T-helper 2 cell treated with Interferon-gamma antibody and Interleukin-4, amounts not matched to agents 5 μg/mL and 100 μg/mL, for 36 hours (primary cell): ENCODE measurements at regions not wholly inside any gene's neighbourhood (a gene's known extent, or its start where the extent isn't known, plus 50 kb on each side); places are given as distances from the start of the nearest gene placed in this dataset.
A peak's percentile ranks its signal among the peaks of the same experiment; 100 is the strongest.

Experiments used
- DNase-seq: peaks from one replicate; pipeline ENCODE4 v3.0.0; 2021; ENCODE audit warnings: low spot score
- H3K27ac Mint-ChIP-seq: one replicate; pipeline ENCODE4 v1.8.0; 2021; ENCODE audit warnings: mild to moderate bottlenecking, mixed read lengths
- H3K27me3 Mint-ChIP-seq: one replicate; pipeline ENCODE4 v1.8.0; 2021; ENCODE audit warnings: low read depth, mixed read lengths
- H3K36me3 Mint-ChIP-seq: one replicate; pipeline ENCODE4 v1.8.0; 2021; ENCODE audit warnings: low read depth, mixed read lengths
- H3K4me1 Mint-ChIP-seq: one replicate; pipeline ENCODE4 v1.8.0; 2021; ENCODE audit warnings: low read depth, mixed read lengths
- H3K4me3 Mint-ChIP-seq: one replicate; pipeline ENCODE4 v1.8.0; 2022; ENCODE audit warnings: mild to moderate bottlenecking, moderate library complexity, mixed read lengths
- H3K9me3 Mint-ChIP-seq: one replicate; pipeline ENCODE4 v1.8.0; 2021; ENCODE audit warnings: mixed read lengths

- Mint-ChIP-seq H3K27me3 (no peaks in the 10 kb centered on the region), H3K4me3 (no peak overlapping the region), H3K36me3 (no peaks in the 10 kb centered on the region), H3K27ac (no peak overlapping the region), H3K9me3 (no peaks in the 10 kb centered on the region), H3K4me1 (peaks cover 32% of the 10 kb centered on the region)
- DNase-seq = no peak
Observed at GRCh38 chr5:82362636-82363035, 84.5 kb upstream of the RPS23 start.

GRCh38 chr5:82360022-82360421 lies 81.9 kb upstream of the RPS23 start:
- no peak overlapping the region for H3K27ac Mint-ChIP-seq
- H3K4me1 Mint-ChIP-seq = peaks cover 41% of the 10 kb centered on the region
- H3K36me3 Mint-ChIP-seq = no peaks in the 10 kb centered on the region
- no peaks in the 10 kb centered on the region for H3K27me3 Mint-ChIP-seq
- H3K9me3 Mint-ChIP-seq = no peaks in the 10 kb centered on the region
- DNase-seq = no peak
- no peak overlapping the region for H3K4me3 Mint-ChIP-seq

GRCh38 chr5:82359272-82359671 lies 81.1 kb upstream of the RPS23 start:
- H3K27me3 Mint-ChIP-seq = no peaks in the 10 kb centered on the region
- H3K36me3 Mint-ChIP-seq = no peaks in the 10 kb centered on the region
- DNase-seq = no peak
- H3K4me3 Mint-ChIP-seq = no peak overlapping the region
- no peak overlapping the region for H3K27ac Mint-ChIP-seq
- no peaks in the 10 kb centered on the region for H3K9me3 Mint-ChIP-seq
- H3K4me1 Mint-ChIP-seq = peaks cover 44% of the 10 kb centered on the region

- Mint-ChIP-seq H3K36me3 (no peaks in the 10 kb centered on the region), H3K9me3 (no peaks in the 10 kb centered on the region), H3K27ac (peak overlapping the region; percentile 92), H3K4me1 (peaks cover 48% of the 10 kb centered on the region), H3K4me3 (peak overlapping the region; percentile 76), H3K27me3 (no peaks in the 10 kb centered on the region)
- no peak for DNase-seq
Observed at GRCh38 chr5:82358457-82358856, 80.3 kb upstream of the RPS23 start.

DNA sequence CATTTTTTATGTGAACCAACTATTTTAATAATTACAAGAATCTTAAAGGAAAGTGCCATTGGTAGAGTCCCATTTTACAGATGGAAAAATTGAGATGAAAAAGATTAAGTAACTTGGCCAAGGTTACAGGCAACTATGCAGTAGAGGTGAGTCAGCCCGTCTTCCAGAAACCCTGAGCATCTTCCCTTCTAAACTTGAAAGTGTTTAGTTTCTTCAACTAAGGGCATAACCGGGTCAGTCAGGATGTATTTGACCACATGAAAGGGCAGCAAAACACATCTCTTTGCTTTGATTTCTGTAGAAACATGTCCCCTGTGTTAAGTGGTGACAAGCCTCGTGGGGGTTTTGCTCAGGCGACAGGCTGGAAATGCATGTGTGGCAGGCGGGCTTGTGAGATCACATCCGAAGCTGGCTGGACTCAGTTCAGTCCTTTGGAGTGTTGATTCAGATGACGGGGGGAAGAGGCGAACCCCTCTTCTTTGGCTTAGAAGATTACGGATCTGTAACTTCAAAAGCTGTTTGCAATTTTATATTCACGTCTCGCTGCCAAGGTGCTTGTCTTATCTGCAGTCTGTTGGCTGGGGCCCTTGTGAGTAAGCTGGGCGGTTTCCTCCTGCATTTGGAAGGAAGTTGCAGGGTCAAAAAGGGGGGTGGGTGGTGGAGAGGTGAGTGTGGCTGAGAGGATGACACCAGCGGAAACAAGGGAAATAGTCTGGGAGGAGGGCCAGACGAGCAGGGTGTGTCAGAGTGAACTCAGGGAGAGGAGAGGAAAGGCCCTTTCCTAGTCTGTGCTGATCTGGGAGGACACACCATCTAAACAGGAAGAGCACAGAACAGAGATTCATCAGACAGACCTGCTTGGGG lies 78.9 kb upstream of the RPS23 start:
- H3K4me3 Mint-ChIP-seq = peak overlapping the region; percentile 76
- peak overlapping the region; percentile 92 for H3K27ac Mint-ChIP-seq
- no peaks in the 10 kb centered on the region for H3K27me3 Mint-ChIP-seq
- DNase-seq = peak; percentile 71
- H3K36me3 Mint-ChIP-seq = no peaks in the 10 kb centered on the region
- no peaks in the 10 kb centered on the region for H3K9me3 Mint-ChIP-seq
- H3K4me1 Mint-ChIP-seq = peaks cover 55% of the 10 kb centered on the region

DNA sequence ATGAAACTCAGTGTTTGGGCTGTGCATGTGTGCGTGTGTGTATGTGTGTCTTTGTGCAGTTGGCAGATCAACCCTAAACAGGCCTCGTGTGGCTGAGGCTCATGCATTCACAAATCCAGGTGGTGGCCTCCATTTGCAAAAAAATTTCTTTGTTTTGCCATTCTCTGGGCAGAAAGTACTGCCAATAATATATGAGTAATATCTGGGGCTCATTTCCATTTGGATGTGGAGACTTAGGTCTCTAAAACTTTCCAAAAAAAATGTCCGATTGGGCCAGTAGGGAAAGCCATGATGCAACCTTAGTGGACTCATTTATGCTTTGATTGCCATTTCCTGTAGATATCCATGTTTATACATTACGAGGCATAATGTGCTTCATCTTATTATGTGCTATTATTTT lies 77.9 kb upstream of the RPS23 start:
- Mint-ChIP-seq H3K36me3 (no peaks in the 10 kb centered on the region), H3K27me3 (no peaks in the 10 kb centered on the region), H3K27ac (no peak overlapping the region), H3K4me1 (peaks cover 60% of the 10 kb centered on the region), H3K9me3 (no peaks in the 10 kb centered on the region), H3K4me3 (no peak overlapping the region)
- no peak for DNase-seq

- no peak overlapping the region for H3K27ac Mint-ChIP-seq
- peaks cover 55% of the 10 kb centered on the region for H3K4me1 Mint-ChIP-seq
- H3K36me3 Mint-ChIP-seq = no peaks in the 10 kb centered on the region
- no peaks in the 10 kb centered on the region for H3K9me3 Mint-ChIP-seq
- DNase-seq = no peak
- H3K4me3 Mint-ChIP-seq = no peak overlapping the region
- no peaks in the 10 kb centered on the region for H3K27me3 Mint-ChIP-seq
Observed at GRCh38 chr5:82355496-82355895, 77.3 kb upstream of the RPS23 start.

DNA sequence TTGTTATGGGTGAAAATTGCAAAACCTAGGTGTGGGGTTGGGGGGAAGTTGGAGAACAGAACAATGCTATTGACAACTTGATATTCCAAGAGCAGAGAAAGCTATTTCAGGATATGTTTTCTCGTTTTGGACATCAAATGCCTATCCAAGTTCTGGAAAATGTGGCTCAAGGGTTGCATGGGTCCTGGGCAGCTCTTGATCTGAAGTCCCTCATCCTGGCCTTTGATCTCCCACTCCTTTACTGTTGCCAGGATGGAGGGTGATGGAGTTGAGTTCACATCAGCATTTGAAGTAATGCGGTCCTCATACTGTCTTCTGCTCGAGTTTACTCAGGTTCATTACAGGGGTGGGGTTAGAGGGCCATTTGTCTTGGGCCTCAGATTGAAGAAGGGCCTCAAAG lies 76.9 kb upstream of the RPS23 start:
- Mint-ChIP-seq H3K27me3 (no peaks in the 10 kb centered on the region), H3K4me3 (no peak overlapping the region), H3K9me3 (no peaks in the 10 kb centered on the region), H3K4me1 (peaks cover 53% of the 10 kb centered on the region), H3K27ac (no peak overlapping the region), H3K36me3 (no peaks in the 10 kb centered on the region)
- DNase-seq = no peak

GRCh38 chr5:82354543-82354942 lies 76.4 kb upstream of the RPS23 start:
- H3K27me3 Mint-ChIP-seq = no peaks in the 10 kb centered on the region

GRCh38 chr5:82353522-82353921 lies 75.4 kb upstream of the RPS23 start:
- no peak overlapping the region for H3K4me3 Mint-ChIP-seq
- H3K27ac Mint-ChIP-seq = no peak overlapping the region
- H3K36me3 Mint-ChIP-seq = no peaks in the 10 kb centered on the region
- no peak for DNase-seq
- H3K4me1 Mint-ChIP-seq = peaks cover 44% of the 10 kb centered on the region
- no peaks in the 10 kb centered on the region for H3K9me3 Mint-ChIP-seq
- no peaks in the 10 kb centered on the region for H3K27me3 Mint-ChIP-seq

More at GRCh38 chr5:82354543-82354942, 76.4 kb upstream of the RPS23 start:
- no peak for DNase-seq
- Mint-ChIP-seq H3K36me3 (no peaks in the 10 kb centered on the region), H3K4me1 (peaks cover 49% of the 10 kb centered on the region), H3K9me3 (no peaks in the 10 kb centered on the region), H3K4me3 (no peak overlapping the region), H3K27ac (no peak overlapping the region)

DNA sequence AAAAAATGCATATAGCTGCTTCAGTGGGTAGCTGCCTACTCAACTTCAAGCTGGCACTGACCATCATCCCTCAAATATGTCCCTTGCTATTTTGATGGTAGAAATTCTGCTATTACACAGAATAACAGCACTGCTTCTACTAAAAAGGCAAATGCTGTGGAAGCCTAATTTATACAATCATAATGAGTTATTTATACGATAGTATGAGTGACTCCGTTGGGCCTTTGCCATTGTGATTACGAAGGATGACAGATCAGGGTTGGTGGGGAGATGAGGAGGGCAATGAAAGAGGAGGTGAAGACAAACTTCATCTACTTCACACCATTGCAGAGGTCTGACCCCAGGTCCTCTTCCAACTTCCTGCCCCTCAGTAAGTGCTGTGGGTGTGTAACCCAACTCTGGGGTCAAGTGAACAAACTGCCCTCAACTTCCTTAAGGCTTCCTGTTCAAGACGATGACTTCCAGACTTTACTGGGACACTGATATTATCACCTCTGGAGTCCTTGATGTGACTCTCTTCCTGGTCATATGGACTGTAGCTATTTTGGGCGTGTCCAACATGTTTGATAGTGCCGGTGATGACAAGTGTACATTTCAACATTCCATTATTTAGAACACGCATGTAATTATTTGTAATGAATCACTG lies 74.1 kb upstream of the RPS23 start:
- no peaks in the 10 kb centered on the region for H3K9me3 Mint-ChIP-seq
- no peak overlapping the region for H3K27ac Mint-ChIP-seq
- peaks cover 38% of the 10 kb centered on the region for H3K4me1 Mint-ChIP-seq
- no peaks in the 10 kb centered on the region for H3K36me3 Mint-ChIP-seq
- DNase-seq = no peak
- no peak overlapping the region for H3K4me3 Mint-ChIP-seq
- no peaks in the 10 kb centered on the region for H3K27me3 Mint-ChIP-seq

DNA sequence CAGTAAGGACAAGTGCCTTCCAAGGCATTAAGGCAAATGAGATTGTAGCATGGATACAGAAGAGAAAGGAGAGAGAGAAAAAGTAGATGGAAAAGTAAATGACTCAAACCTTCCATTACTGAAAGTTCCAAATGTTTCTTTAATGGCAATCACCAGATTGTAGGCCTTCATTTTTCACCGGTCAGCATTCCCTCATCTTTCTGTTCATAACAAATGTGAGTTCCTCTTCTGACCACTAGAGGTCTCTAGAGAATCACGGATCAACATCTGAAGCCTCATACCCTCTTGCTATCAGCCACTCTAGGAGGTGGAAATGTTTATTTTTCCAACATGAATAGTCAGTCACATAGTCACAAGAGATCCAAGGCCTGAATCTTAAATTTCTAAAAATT lies 73.6 kb upstream of the RPS23 start:
- Mint-ChIP-seq H3K9me3 (no peaks in the 10 kb centered on the region), H3K27me3 (no peaks in the 10 kb centered on the region), H3K4me3 (no peak overlapping the region), H3K4me1 (peaks cover 34% of the 10 kb centered on the region), H3K27ac (no peak overlapping the region), H3K36me3 (no peaks in the 10 kb centered on the region)
- no peak for DNase-seq

DNA sequence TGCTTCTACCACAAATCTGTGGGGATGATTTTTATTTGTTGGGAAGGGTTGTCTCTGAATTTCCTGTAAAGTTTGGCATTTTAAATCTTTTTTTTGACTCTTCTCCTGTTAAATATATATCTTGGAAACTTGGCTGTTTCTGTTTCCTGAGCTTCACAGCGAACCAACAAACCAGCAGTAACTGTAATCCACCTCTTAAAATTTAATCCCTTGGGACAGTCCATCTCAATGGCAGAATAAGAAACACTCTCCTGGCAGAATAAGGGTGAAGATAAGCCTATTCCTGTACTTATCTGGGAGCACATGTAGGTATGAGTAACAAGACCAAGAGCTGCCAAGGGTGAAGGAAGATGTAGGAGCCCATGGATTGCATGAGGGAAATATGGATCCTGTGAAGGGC lies 73.1 kb upstream of the RPS23 start:
- no peaks in the 10 kb centered on the region for H3K9me3 Mint-ChIP-seq
- H3K4me3 Mint-ChIP-seq = no peak overlapping the region
- H3K27ac Mint-ChIP-seq = no peak overlapping the region
- no peaks in the 10 kb centered on the region for H3K27me3 Mint-ChIP-seq
- H3K4me1 Mint-ChIP-seq = peaks cover 32% of the 10 kb centered on the region
- no peak for DNase-seq
- no peaks in the 10 kb centered on the region for H3K36me3 Mint-ChIP-seq

GRCh38 chr5:82349652-82350051 lies 71.5 kb upstream of the RPS23 start:
- no peak for DNase-seq
- no peak overlapping the region for H3K27ac Mint-ChIP-seq
- no peaks in the 10 kb centered on the region for H3K9me3 Mint-ChIP-seq
- H3K27me3 Mint-ChIP-seq = no peaks in the 10 kb centered on the region
- H3K4me1 Mint-ChIP-seq = peaks cover 29% of the 10 kb centered on the region
- no peaks in the 10 kb centered on the region for H3K36me3 Mint-ChIP-seq
- no peak overlapping the region for H3K4me3 Mint-ChIP-seq
